ENCODE measurements at regions not wholly inside any gene's neighbourhood (a gene's known extent, or its start where the extent isn't known, plus 50 kb on each side); places are given as distances from the start of the nearest gene placed in this dataset.

- no peak for TF ChIP-seq EZH2phosphoT487 (IDR thresholded peaks at IDR 0.05; ENCODE audit: borderline replicate concordance)
- no peak for TF ChIP-seq SIN3A (IDR thresholded peaks at IDR 0.05; ENCODE audit: low read depth)
Observed at GRCh38 chr11:69918938-69919650, 99.9 kb upstream of the FGF3 start.

Data from HCT116 (cell line).